Mesendoderm (in vitro differentiated cells): ENCODE measurements at regions not wholly inside any gene's neighbourhood (a gene's known extent, or its start where the extent isn't known, plus 50 kb on each side); places are given as distances from the start of the nearest gene placed in this dataset.
"Not testable (repeated sequence)": the region's sequence is repeated elsewhere in the genome, so short reads cannot be mapped to it uniquely, and the experiment has no call there.

ENCODE experiments used
- DNase-seq: peaks from one replicate; pipeline ENCODE4 v3.0.0; 2013
- H2AK5ac ChIP-seq: 2 replicates; pipeline ENCODE4 v1.6.1; 2013; ENCODE audit warnings: low read length, inconsistent platforms
- H2BK120ac ChIP-seq: 2 replicates; pipeline ENCODE4 v1.6.1; 2013; ENCODE audit warnings: low read depth, mild to moderate bottlenecking, low read length, moderate library complexity, mixed read lengths
- H2BK15ac ChIP-seq: replicated peaks from 2 replicates; pipeline ENCODE4 v1.6.1; 2013; ENCODE audit warnings: low read depth, mild to moderate bottlenecking, moderate library complexity
- H2BK5ac ChIP-seq: 2 replicates; pipeline ENCODE4 v1.6.1; 2013; ENCODE audit warnings: low read length, inconsistent platforms
- H3K18ac ChIP-seq: 2 replicates; pipeline ENCODE4 v1.6.1; 2013; ENCODE audit warnings: mild to moderate bottlenecking, low read length, mixed read lengths
- H3K23ac ChIP-seq: one replicate; pipeline ENCODE4 v1.6.1; 2013; ENCODE audit warnings: low read length
- H3K27ac ChIP-seq: 2 replicates; pipeline ENCODE4 v1.5.1; 2013; ENCODE audit warnings: low read depth, mild to moderate bottlenecking, inconsistent platforms, low read length, moderate library complexity
- H3K27me3 ChIP-seq: 2 replicates; pipeline ENCODE4 v1.6.1; 2013; ENCODE audit warnings: low read length, control low read depth, mild to moderate bottlenecking, inconsistent platforms; ENCODE audit not compliant: insufficient read depth, poor library complexity
- H3K36me3 ChIP-seq: 2 replicates; pipeline ENCODE4 v1.6.1; 2013; ENCODE audit warnings: low read length, inconsistent platforms; ENCODE audit not compliant: control insufficient read depth, insufficient read depth
- H3K4ac ChIP-seq: one replicate; pipeline ENCODE4 v1.6.1; 2013; ENCODE audit warnings: low read depth, mild to moderate bottlenecking, low read length, moderate library complexity
- H3K4me1 ChIP-seq: 2 replicates; pipeline ENCODE4 v1.6.1; 2013; ENCODE audit warnings: low read depth, low read length, inconsistent platforms; ENCODE audit not compliant: control insufficient read depth
- H3K4me2 ChIP-seq: 2 replicates; pipeline ENCODE4 v1.6.1; 2013; ENCODE audit warnings: low read length
- H3K4me3 ChIP-seq: 2 replicates; pipeline ENCODE4 v1.5.1; 2013; ENCODE audit warnings: mild to moderate bottlenecking, low read length
- H3K56ac ChIP-seq: one replicate; pipeline ENCODE4 v1.6.1; 2013; ENCODE audit warnings: low read length
- H3K79me1 ChIP-seq: 2 replicates; pipeline ENCODE4 v1.6.1; 2013; ENCODE audit warnings: low read length, inconsistent platforms
- H3K79me2 ChIP-seq: 2 replicates; pipeline ENCODE4 v1.6.1; 2013; ENCODE audit warnings: mild to moderate bottlenecking, low read length; ENCODE audit not compliant: control insufficient read depth, insufficient read depth
- H3K9ac ChIP-seq: 2 replicates; pipeline ENCODE4 v1.6.1; 2013; ENCODE audit warnings: low read length, inconsistent platforms
- H4K5ac ChIP-seq: one replicate; pipeline ENCODE4 v1.6.1; 2013; ENCODE audit warnings: low read length
- H4K8ac ChIP-seq: one replicate; pipeline ENCODE4 v1.6.1; 2013; ENCODE audit warnings: low read depth, mild to moderate bottlenecking, control low read depth, low read length, moderate library complexity
- WGBS: extraction: QIAGEN DNeasy Blood & Tissue Kit; methylation state at CpG from one replicate; pipeline ENCODE4 v1.1.7; 2013; ENCODE audit warnings: low lambda C conversion rate, missing lambda C conversion rate; ENCODE audit not compliant: insufficient coverage; ENCODE audit errors: extremely low coverage; 5-methylcytosine and 5-hydroxymethylcytosine counted together

DNA sequence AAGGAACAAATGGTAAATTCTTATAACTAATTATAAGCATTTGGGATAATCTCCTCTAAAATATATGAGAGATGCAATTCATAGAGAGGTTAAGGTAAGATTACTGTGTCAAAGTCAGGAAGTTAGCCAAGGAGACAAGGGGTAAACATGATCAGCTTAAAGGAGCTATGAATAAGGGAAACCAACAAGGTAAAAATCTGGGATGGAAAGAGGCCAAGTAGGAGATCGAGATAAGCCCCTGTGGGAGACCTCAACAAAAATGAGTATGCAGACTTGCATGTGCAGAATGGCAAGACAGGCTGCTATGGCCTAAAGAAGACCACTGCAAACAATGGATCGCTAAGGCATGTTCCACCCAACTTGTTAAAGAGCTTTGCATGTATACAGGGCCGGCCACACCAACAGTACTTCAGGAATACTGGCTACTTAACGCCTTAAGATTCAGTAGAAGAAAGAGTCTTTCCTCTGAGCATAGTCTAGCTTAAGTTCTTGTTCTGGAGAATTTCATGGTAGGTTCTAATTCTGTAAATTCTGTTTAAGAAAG lies 738.6 kb downstream of the GALC start:
- peak overlapping the region; percentile 68 for H3K56ac ChIP-seq
- peaks cover 5% of the 10 kb centered on the region for H3K4me1 ChIP-seq
- no peak overlapping the region for H3K9ac ChIP-seq
- H3K27me3 ChIP-seq, result no peaks in the 10 kb centered on the region
- H3K79me1 ChIP-seq, result no peaks in the 10 kb centered on the region
- H3K79me2 ChIP-seq, result no peaks in the 10 kb centered on the region
- no peak overlapping the region for H4K5ac ChIP-seq
- H2BK120ac ChIP-seq, result peak overlapping the region; percentile 89
- H2BK15ac ChIP-seq, result no peak overlapping the region
- peak; percentile 76 for DNase-seq
- peak overlapping the region; percentile 39 for H3K27ac ChIP-seq
- H2BK5ac ChIP-seq, result peak overlapping the region; percentile 1
- H4K8ac ChIP-seq, result no peak overlapping the region
- H3K4me3 ChIP-seq, result no peak overlapping the region
- peak overlapping the region; percentile 75 for H3K18ac ChIP-seq
- peak overlapping the region; percentile 93 for H3K4ac ChIP-seq
- no peak overlapping the region for H3K4me2 ChIP-seq
- no peaks in the 10 kb centered on the region for H3K36me3 ChIP-seq
- no CpG with 5 or more reads among the region's 4 CpGs for WGBS
- H2AK5ac ChIP-seq, result no peak overlapping the region
- no peak overlapping the region for H3K23ac ChIP-seq

DNA sequence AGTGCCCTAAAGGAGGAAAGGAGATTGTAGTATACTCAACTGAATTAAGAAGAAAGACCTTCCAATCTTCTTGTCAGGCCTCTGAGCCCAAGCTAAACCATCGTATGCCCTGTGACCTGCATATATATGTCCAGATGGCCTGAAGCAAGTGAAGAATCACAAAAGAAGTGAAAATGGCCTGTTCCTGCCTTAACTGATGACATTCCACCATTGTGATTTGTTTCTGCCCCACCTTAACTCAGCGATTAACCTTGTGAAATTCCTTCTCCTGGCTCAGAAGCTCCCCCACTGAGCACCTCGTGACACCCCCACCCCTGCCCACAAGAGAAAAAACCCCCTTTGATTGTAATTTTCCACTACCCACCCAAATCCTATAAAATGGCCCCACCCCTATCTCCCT lies 739.2 kb downstream of the GALC start:
- not testable (repeated sequence) for H3K79me2 ChIP-seq, H3K4ac ChIP-seq, H2AK5ac ChIP-seq, H2BK15ac ChIP-seq, H3K4me2 ChIP-seq, H4K8ac ChIP-seq, H3K23ac ChIP-seq, H2BK5ac ChIP-seq, H3K9ac ChIP-seq, H3K56ac ChIP-seq, H4K5ac ChIP-seq, H3K4me1 ChIP-seq, H3K4me3 ChIP-seq, H3K36me3 ChIP-seq, H3K79me1 ChIP-seq, H2BK120ac ChIP-seq, H3K27me3 ChIP-seq
- H3K27ac ChIP-seq, result peak overlapping the region; percentile 70
- H3K18ac ChIP-seq, result peak overlapping the region; percentile 75
- peak; percentile 91 for DNase-seq
- WGBS, result no CpG with 5 or more reads among the region's 3 CpGs

DNA sequence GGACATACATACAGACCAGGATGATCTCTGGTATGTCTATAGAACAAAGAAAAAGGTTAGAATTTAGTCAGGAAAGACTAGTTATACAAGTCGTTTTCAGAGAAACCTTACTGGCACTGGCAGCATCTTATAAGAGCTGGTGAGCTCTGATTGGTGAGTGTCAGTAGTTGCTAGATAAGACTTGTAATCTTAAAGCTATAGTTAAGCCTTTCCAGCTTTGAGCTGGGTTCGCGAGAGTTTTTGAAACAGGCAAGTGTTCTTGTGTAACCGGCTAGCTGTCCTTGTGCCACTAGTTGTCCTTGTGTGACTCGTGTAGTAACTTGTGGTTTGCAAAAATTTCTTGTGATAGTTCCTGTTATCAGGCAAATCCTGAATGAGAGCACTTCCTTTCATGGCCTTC lies 740.9 kb downstream of the GALC start:
- H3K23ac ChIP-seq, result no peak overlapping the region
- no peak overlapping the region for H4K5ac ChIP-seq
- H2BK15ac ChIP-seq, result no peak overlapping the region
- H2BK5ac ChIP-seq, result no peak overlapping the region
- no peak overlapping the region for H3K56ac ChIP-seq
- no peak overlapping the region for H3K9ac ChIP-seq
- H4K8ac ChIP-seq, result no peak overlapping the region
- H3K4me2 ChIP-seq, result no peak overlapping the region
- peak; percentile 65 for DNase-seq
- H3K36me3 ChIP-seq, result no peaks in the 10 kb centered on the region
- no peaks in the 10 kb centered on the region for H3K27me3 ChIP-seq
- no peaks in the 10 kb centered on the region for H3K79me1 ChIP-seq
- H2BK120ac ChIP-seq, result peak overlapping the region; percentile 78
- peaks cover 5% of the 10 kb centered on the region for H3K4me1 ChIP-seq
- WGBS, result no CpG with 5 or more reads among the region's 5 CpGs
- peak overlapping the region; percentile 45 for H3K18ac ChIP-seq
- no peak overlapping the region for H3K4me3 ChIP-seq
- no peak overlapping the region for H3K27ac ChIP-seq
- no peak overlapping the region for H3K4ac ChIP-seq
- no peak overlapping the region for H2AK5ac ChIP-seq
- H3K79me2 ChIP-seq, result no peaks in the 10 kb centered on the region

DNA sequence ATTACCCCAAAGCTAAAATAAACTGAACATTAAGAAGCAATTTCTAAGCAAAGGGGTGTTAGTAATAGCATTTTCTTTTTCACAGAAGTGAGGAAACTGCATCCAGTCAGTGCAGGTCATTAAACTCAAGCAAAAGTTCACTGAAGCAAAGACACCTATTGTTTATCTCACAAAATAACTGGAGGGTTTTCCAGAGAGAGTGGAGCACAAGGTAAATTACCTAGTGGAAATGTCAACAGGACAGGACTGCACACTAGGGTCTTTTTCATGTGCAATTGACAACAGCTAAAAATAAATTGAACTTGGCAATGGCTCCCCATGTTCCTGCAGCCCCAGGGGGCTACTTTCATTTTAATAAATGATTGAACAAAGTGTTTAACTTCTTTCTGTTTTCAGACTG lies 742.0 kb downstream of the GALC start:
- H2BK15ac ChIP-seq, result peak overlapping the region; percentile 98
- H3K4me3 ChIP-seq, result no peak overlapping the region
- H3K9ac ChIP-seq, result no peak overlapping the region
- no peak overlapping the region for H3K4me2 ChIP-seq
- no peaks in the 10 kb centered on the region for H3K79me2 ChIP-seq
- H3K18ac ChIP-seq, result peak overlapping the region; percentile 84
- no peaks in the 10 kb centered on the region for H3K79me1 ChIP-seq
- peak overlapping the region; percentile 36 for H3K4ac ChIP-seq
- peak overlapping the region; percentile 88 for H2BK120ac ChIP-seq
- H4K5ac ChIP-seq, result no peak overlapping the region
- no peak overlapping the region for H3K27ac ChIP-seq
- no peak for DNase-seq
- peaks cover 5% of the 10 kb centered on the region for H3K4me1 ChIP-seq
- H4K8ac ChIP-seq, result no peak overlapping the region
- no peak overlapping the region for H3K56ac ChIP-seq
- peak overlapping the region; percentile 40 for H2AK5ac ChIP-seq
- no peak overlapping the region for H3K23ac ChIP-seq
- H3K27me3 ChIP-seq, result no peaks in the 10 kb centered on the region
- H2BK5ac ChIP-seq, result no peak overlapping the region
- H3K36me3 ChIP-seq, result no peaks in the 10 kb centered on the region

DNA sequence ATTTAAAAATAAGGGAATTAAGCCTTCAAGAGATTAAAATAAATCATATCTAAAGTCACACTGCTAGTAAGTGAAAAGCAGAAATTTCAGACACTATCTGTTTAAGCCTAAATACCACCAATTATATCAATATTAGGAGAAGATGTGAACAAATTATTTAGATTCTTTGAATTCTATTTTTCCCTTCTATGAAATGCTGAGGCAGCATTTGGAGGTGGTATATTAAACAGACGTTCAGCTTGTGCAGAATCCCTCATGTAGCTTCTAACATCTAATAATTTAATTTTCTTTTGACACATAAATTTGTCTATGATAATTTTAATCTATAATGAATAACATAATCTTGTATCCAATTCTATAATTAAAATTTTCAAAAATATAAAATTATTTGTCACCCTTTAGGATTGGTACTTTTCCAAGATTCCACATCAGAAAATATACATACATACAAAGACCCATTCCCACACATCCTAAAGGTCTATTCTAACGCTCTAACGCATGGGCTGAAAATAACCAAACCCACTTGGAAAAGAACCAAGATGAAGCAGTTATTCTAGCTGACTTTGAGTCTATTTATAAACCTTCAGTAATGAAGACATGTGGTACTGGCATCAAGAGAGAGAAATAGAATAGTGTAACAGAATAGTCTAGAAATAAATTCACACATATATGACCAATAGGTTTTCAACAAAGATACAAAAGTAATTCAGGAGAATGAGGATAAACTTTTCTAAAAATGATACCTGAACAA lies 751.8 kb downstream of the GALC start:
- WGBS, result no CpG with 5 or more reads among the region's 3 CpGs
- no peak overlapping the region for H3K4me3 ChIP-seq

DNA sequence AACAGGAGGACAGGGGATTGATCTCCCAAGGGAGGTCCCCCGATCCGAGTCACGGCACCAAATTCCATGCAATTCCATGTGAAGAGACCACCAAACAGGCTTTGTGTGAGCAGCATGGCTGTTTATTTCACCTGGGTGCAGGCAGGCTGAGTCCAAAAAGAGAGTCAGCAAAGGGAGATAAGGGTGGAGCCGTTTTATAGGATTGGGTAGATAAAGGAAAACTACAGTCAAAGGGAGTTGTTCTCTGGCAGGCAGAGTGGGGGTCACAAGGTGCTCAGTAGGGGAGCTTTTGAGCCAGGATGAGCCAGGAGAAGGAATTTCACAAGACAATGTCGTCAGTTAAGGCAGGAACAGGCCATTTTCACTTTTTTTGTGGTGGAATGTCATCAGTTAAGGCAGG lies 752.7 kb downstream of the GALC start:
- H3K36me3 ChIP-seq, H4K8ac ChIP-seq, H2BK120ac ChIP-seq, H3K4me2 ChIP-seq, H4K5ac ChIP-seq, H3K4me3 ChIP-seq, H2AK5ac ChIP-seq, H3K4ac ChIP-seq, H2BK5ac ChIP-seq, H2BK15ac ChIP-seq, H3K79me1 ChIP-seq, H3K4me1 ChIP-seq, H3K27me3 ChIP-seq, H3K23ac ChIP-seq, H3K18ac ChIP-seq: not testable (repeated sequence)
- no CpG with 5 or more reads among the region's 5 CpGs for WGBS
- Histone ChIP-seq H3K79me2 (peaks cover 22% of the 10 kb centered on the region), H3K9ac (peak overlapping the region; percentile 80), H3K56ac (peak overlapping the region; percentile 93), H3K27ac (peak overlapping the region; percentile 90)
- DNase-seq, result peak; percentile 92

More for the DNA sequence above, 751.8 kb downstream of the GALC start:
- Histone ChIP-seq H2AK5ac (no peak overlapping the region), H3K27ac (no peak overlapping the region), H3K36me3 (no peaks in the 10 kb centered on the region), H2BK5ac (peak overlapping the region; percentile 82), H3K4me1 (no peaks in the 10 kb centered on the region), H3K23ac (no peak overlapping the region), H3K79me1 (no peaks in the 10 kb centered on the region), H4K8ac (no peak overlapping the region), H3K18ac (no peak overlapping the region), H3K56ac (peak overlapping the region; percentile 75), H3K79me2 (peaks cover 22% of the 10 kb centered on the region), H3K9ac (no peak overlapping the region), H2BK120ac (no peak overlapping the region), H4K5ac (no peak overlapping the region), H2BK15ac (no peak overlapping the region), H3K27me3 (no peaks in the 10 kb centered on the region), H3K4me2 (no peak overlapping the region), H3K4ac (no peak overlapping the region)
- DNase-seq, result no peak
